GM12878 (cell line): ENCODE measurements at regions not wholly inside any gene's neighbourhood (a gene's known extent, or its start where the extent isn't known, plus 50 kb on each side); places are given as distances from the start of the nearest gene placed in this dataset.

ENCODE experiments used
- KDM1A ChIP-seq: fragments of 200-600 bp; sonication (generic); IDR thresholded peaks from 2 replicates; pipeline ENCODE4 v1.6.1; 2016; ENCODE audit warnings: borderline replicate concordance
- USF1 ChIP-seq: IDR thresholded peaks from 2 replicates; pipeline ENCODE4 v1.6.1; 2011; ENCODE audit warnings: borderline replicate concordance, low read depth, mild to moderate bottlenecking, moderate library complexity, mixed read lengths, low read length; ENCODE audit not compliant: insufficient read depth; ENCODE audit errors: extremely low read length
- TF ChIP-seq, protein P1 (sequence below), 3 experiments: IDR thresholded peaks in 2 of 3; conservative IDR thresholded peaks in 1 of 3; 2 replicates each; pipeline ENCODE4 v1.5.1; 2011; ENCODE audit warnings: low read depth in 3 of 3, low read length in 3 of 3, mild to moderate bottlenecking in 3 of 3, control low read depth in 2 of 3, moderate library complexity in 2 of 3, inconsistent platforms in 1 of 3, mixed read lengths in 1 of 3; ENCODE audit not compliant: control insufficient read depth in 2 of 3, insufficient read depth in 1 of 3; ENCODE audit errors: extremely low read depth in 1 of 3
- TF ChIP-seq, protein P2 (sequence below): fragments of 450-650 bp; IDR thresholded peaks from 2 replicates; pipeline ENCODE4 v1.6.1; 2016; ENCODE audit warnings: mild to moderate bottlenecking

DNA sequence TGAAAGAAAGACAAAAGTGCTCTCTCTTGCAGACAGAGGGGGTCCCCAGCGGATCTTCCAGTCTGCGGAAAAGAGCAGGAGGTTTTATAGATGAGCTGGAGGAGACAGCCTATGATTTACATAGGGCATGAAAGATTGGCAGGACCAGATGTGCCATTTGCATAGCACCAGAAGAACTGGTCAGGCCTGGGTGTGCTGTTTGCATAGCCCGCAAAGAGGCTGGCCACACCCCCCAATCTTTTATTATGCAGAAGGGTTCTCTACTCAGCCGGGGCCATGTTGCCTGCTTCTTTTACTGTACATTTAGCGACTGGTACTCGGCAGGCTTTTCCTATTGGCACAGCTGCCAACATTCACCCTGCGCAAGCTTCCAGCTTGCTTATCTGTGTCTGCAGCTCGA lies 317.6 kb downstream of the GALR1 start:
- TF ChIP-seq, protein P1, sequence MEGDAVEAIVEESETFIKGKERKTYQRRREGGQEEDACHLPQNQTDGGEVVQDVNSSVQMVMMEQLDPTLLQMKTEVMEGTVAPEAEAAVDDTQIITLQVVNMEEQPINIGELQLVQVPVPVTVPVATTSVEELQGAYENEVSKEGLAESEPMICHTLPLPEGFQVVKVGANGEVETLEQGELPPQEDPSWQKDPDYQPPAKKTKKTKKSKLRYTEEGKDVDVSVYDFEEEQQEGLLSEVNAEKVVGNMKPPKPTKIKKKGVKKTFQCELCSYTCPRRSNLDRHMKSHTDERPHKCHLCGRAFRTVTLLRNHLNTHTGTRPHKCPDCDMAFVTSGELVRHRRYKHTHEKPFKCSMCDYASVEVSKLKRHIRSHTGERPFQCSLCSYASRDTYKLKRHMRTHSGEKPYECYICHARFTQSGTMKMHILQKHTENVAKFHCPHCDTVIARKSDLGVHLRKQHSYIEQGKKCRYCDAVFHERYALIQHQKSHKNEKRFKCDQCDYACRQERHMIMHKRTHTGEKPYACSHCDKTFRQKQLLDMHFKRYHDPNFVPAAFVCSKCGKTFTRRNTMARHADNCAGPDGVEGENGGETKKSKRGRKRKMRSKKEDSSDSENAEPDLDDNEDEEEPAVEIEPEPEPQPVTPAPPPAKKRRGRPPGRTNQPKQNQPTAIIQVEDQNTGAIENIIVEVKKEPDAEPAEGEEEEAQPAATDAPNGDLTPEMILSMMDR (IDR thresholded peaks at IDR 0.05 in 2 of 3, conservative IDR thresholded peaks at IDR 0.05 in 1 of 3; ENCODE audit: control insufficient read depth in 2 of 3, extremely low read depth in 1 of 3, insufficient read depth in 1 of 3, low read depth in 3 of 3, low read length in 3 of 3) = no peak
- no peak for TF ChIP-seq USF1
- TF ChIP-seq, protein P2, sequence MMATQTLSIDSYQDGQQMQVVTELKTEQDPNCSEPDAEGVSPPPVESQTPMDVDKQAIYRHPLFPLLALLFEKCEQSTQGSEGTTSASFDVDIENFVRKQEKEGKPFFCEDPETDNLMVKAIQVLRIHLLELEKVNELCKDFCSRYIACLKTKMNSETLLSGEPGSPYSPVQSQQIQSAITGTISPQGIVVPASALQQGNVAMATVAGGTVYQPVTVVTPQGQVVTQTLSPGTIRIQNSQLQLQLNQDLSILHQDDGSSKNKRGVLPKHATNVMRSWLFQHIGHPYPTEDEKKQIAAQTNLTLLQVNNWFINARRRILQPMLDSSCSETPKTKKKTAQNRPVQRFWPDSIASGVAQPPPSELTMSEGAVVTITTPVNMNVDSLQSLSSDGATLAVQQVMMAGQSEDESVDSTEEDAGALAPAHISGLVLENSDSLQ = no peak
- TF ChIP-seq KDM1A = no peak
